HG03060 (cell line): ENCODE measurements at regions not wholly inside any gene's neighbourhood (a gene's known extent, or its start where the extent isn't known, plus 50 kb on each side); places are given as distances from the start of the nearest gene placed in this dataset.

Experiments
- ATAC-seq: cut with Tn5 transposase; IDR thresholded peaks from one replicate; pipeline ENCODE4 v1.9.1; 2021; ENCODE audit warnings: low read depth, moderate number of reproducible peaks; ENCODE audit not compliant: unreplicated experiment

DNA sequence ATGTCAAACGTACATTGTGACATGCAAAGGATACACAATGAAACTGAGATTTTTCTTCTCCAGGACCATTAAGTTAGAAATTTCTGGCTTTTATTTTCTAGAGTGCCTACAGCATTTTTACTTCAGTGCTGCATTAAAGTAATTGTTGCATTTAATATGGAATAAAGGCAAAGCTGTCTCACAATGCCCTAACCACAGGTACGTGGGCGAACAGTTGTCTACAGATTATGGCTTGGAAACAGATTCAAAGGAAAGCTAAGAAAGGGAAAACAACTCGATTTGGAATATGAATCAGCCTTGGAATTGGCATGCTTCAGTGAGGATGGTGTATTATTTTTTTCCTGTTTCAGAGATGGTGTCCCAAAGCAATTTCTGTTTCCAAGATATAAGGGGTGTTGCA is 79.1 kb upstream of the TUSC7 start:
- ATAC-seq, result no peak

DNA sequence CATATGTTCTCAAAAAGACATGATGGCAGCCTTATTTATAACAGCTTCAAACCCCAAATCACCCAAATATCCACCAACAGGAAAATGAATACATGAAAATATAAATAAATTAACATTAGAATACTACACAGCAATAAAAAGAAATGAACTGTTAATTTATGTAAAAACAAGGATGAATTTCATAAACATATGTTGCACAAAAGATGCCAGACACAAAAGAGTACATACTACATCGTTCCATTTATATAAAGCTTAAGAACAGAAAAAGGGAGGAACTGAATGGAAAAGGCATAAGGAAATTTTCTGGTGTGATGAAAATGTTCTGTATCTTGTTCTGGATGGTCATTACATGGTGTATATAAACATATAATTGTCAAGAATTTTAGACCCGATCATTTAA is 69.9 kb upstream of the TUSC7 start:
- no peak for ATAC-seq

DNA sequence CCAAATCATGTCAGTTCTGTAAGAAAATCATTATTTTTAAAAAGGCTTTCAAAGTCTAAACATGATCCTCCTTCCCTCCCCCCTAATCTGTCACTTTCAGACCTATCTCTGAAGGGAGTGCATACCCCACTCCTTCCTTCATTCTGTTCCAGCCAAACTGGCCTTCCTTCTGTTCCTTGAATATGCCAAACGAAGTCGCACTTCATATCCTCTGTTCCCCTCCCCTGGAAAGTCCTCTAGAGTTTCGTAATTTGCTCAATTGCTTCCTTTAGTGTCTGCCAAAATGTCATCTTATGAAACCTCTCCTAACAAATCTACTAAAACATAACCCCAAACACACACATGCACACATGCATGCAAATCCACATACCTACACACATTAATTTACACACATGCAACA is 69.5 kb upstream of the TUSC7 start:
- ATAC-seq, result no peak

DNA sequence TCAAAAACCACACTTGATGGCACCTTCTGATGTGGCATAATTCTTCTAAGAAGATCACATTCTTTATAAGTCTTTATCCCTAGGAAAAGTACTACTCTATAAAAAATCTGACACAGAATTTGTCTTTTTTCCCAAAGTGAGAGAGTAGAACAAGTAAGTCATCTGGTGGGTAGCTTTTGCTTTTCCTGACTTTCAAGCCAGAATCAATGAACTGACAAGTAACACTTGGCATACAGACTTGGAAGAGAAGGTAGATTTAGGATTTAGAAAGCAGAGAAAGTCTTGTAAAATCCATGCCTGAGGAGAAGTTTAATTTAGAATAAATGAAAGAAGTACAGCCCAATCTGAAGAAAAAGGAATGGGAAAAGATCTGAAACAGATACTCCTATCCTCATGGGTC is 66.6 kb upstream of the TUSC7 start:
- no peak for ATAC-seq

DNA sequence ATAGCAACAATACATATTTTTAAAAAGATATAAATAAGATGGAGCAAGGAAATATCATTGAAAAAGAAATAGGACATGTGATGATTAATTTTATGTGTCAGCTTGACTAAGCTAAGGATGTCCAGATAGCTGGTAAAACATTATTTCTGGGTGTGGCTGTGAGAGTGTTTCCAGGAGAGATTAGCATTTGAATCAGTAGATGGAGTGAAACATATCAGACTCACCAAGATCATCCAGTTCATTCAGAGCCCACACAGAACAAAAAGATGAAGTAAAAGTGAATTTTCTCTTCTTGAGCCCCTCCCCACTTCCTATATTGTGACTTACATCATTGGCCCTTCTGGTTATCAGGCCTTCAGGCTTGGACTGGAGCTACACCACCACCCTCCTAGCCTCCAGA is 61.6 kb upstream of the TUSC7 start:
- ATAC-seq, result no peak
